ENCODE measurements at regions not wholly inside any gene's neighbourhood (a gene's known extent, or its start where the extent isn't known, plus 50 kb on each side); places are given as distances from the start of the nearest gene placed in this dataset.

DNA sequence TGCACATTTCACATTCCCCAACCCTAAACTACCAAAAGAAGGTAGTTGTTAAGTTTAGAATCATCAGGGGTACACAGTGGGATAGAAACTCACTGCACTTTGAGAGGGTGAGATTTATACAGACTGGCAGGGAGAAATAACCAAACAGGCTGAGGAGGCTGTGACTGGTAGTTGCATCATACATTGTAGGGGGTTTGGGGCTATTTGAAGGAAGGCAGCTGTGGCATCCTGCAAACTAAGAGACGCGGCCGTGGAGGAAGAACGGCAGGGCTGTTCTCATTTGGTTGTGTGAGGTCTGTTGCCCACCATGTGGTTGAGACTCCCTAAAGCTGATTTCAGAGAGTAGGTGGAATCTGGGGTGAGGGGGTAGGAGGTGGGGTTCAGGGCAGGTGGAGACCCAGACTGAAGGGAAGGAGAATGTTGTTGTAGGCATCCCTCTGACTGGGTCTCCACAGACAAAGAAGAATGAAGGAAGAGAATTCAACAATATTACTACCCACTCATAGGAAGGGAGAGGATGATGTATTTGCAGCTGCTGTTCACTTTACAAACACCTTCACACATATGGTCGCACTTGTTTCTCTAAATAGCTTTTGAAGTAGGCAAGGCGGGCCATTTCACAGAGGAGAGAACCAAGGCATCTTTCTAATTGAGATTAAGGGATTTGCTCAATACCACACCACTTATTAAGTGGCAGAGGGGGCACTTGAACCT, 170.9 kb upstream of the SIX2 start:
- TF ChIP-seq, protein P1, sequence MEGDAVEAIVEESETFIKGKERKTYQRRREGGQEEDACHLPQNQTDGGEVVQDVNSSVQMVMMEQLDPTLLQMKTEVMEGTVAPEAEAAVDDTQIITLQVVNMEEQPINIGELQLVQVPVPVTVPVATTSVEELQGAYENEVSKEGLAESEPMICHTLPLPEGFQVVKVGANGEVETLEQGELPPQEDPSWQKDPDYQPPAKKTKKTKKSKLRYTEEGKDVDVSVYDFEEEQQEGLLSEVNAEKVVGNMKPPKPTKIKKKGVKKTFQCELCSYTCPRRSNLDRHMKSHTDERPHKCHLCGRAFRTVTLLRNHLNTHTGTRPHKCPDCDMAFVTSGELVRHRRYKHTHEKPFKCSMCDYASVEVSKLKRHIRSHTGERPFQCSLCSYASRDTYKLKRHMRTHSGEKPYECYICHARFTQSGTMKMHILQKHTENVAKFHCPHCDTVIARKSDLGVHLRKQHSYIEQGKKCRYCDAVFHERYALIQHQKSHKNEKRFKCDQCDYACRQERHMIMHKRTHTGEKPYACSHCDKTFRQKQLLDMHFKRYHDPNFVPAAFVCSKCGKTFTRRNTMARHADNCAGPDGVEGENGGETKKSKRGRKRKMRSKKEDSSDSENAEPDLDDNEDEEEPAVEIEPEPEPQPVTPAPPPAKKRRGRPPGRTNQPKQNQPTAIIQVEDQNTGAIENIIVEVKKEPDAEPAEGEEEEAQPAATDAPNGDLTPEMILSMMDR (IDR thresholded peaks at IDR 0.05; ENCODE audit: unreplicated experiment in 3 of 3): no peak
- Mint-ChIP-seq H3K4me1 (peaks cover 36% of the 10 kb centered on the region), H3K27me3 (ENCODE audit: low read depth) (peaks cover 8% of the 10 kb centered on the region), H3K27ac (peak overlapping the region; percentile 57 to 75 (median 72)), H3K4me3 (peak overlapping the region in 1 of 3 experiments; percentile 41), H3K36me3 (ENCODE audit: low read depth) (peaks cover 3% of the 10 kb centered on the region), H3K9me3 (peaks cover 4% of the 10 kb centered on the region)

DNA sequence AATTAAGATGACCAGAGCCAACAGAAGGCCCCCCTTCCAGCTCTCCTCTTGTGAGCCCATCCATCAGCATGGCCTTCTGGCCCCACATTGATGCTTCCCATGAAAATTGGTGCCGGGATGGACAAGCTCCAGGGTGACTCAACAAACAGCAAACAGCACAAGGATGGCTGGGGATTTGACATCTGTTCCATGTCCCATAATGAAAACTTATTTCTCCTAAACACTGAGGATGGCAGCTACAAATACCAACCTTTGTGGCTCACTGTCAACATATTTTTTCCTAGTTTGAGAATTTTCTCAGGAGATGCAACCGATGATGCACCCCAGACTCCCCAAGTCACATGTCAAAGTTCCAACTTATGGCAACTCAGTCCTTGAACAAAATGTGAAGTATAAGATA, 169.6 kb upstream of the SIX2 start:
- H3K27me3 Mint-ChIP-seq (ENCODE audit: low read depth): peaks cover 12% of the 10 kb centered on the region
- H3K4me1 Mint-ChIP-seq: peaks cover 36% of the 10 kb centered on the region
- TF ChIP-seq, protein P1 (IDR thresholded peaks at IDR 0.05; ENCODE audit: unreplicated experiment in 3 of 3): no peak
- no peak overlapping the region for H3K27ac Mint-ChIP-seq
- peaks cover 4% of the 10 kb centered on the region for H3K9me3 Mint-ChIP-seq
- no peak overlapping the region for H3K4me3 Mint-ChIP-seq
- peaks cover 3% of the 10 kb centered on the region for H3K36me3 Mint-ChIP-seq (ENCODE audit: low read depth)

DNA sequence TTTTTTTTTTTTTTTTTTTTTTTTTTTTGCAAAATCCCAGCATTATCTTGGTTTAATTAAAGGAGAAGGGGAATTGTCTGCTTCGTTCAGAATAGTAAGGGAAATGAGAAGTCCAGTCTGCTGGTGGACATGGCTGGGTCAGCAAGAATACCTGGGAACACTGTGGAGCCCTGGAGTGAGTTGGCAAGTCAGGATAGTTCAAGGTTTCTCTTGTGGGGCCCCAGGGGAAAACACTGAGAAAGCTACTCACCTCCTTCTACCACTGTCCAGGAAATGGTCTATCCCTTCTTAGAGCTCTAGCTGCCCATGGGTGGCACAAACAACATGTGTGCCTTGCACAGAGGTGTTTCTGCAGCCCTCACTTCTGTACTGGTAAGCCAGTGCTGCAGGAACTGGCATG, 169.1 kb upstream of the SIX2 start:
- peaks cover 3% of the 10 kb centered on the region for H3K36me3 Mint-ChIP-seq (ENCODE audit: low read depth)
- peaks cover 12% of the 10 kb centered on the region for H3K27me3 Mint-ChIP-seq (ENCODE audit: low read depth)
- H3K27ac Mint-ChIP-seq: no peak overlapping the region
- H3K4me1 Mint-ChIP-seq: peaks cover 34% of the 10 kb centered on the region
- no peak overlapping the region for H3K4me3 Mint-ChIP-seq
- peaks cover 4% of the 10 kb centered on the region for H3K9me3 Mint-ChIP-seq
- TF ChIP-seq, protein P1 (IDR thresholded peaks at IDR 0.05; ENCODE audit: unreplicated experiment in 3 of 3): no peak

- Mint-ChIP-seq H3K27me3 (ENCODE audit: low read depth) (peaks cover 16% of the 10 kb centered on the region), H3K9me3 (peaks cover 4% of the 10 kb centered on the region), H3K36me3 (ENCODE audit: low read depth) (peaks cover 3% of the 10 kb centered on the region), H3K4me1 (peaks cover 32% of the 10 kb centered on the region), H3K27ac (peak overlapping the region in 1 of 3 experiments; percentile 21), H3K4me3 (no peak overlapping the region)
- TF ChIP-seq, protein P1 (IDR thresholded peaks at IDR 0.05; ENCODE audit: unreplicated experiment in 3 of 3): no peak
These were observed 168.6 kb upstream of the SIX2 start for GRCh38 chr2:45177870-45178269.

GRCh38 chr2:45176390-45176789, 167.1 kb upstream of the SIX2 start:
- Mint-ChIP-seq H3K4me3 (no peak overlapping the region), H3K36me3 (ENCODE audit: low read depth) (peaks cover 3% of the 10 kb centered on the region), H3K27ac (no peak overlapping the region), H3K4me1 (peaks cover 35% of the 10 kb centered on the region), H3K9me3 (peaks cover 4% of the 10 kb centered on the region), H3K27me3 (ENCODE audit: low read depth) (peaks cover 24% of the 10 kb centered on the region)
- TF ChIP-seq, protein P1 (IDR thresholded peaks at IDR 0.05; ENCODE audit: unreplicated experiment in 3 of 3): no peak

DNA sequence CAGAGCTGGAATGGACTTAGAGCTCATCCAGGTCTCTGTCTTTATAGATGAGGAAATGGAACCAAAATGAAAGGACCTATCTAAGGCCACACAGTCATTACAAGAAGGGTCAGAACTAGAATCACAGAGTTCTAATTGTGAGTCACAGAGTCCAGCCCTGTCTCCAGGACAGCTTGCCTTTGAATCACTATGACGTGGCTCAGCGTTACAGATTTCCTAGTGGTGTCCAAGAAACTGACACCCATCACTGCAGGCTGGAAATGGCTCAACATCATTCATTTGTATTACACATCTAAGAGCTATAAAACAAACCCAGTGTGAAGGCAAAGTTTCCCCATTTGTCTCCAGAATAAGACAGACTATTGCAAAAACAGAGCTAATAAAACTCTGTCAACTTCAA, 164.3 kb upstream of the SIX2 start:
- Mint-ChIP-seq H3K27me3 (ENCODE audit: low read depth) (peaks cover 43% of the 10 kb centered on the region), H3K4me1 (peaks cover 38% of the 10 kb centered on the region), H3K9me3 (peaks cover 4% of the 10 kb centered on the region), H3K4me3 (no peak overlapping the region), H3K27ac (no peak overlapping the region), H3K36me3 (ENCODE audit: low read depth) (peaks cover 3% of the 10 kb centered on the region)
- TF ChIP-seq, protein P1 (IDR thresholded peaks at IDR 0.05; ENCODE audit: unreplicated experiment in 3 of 3): no peak

Measured in nephron (organoid).